Keratinocyte (primary cell): ENCODE measurements at regions not wholly inside any gene's neighbourhood (a gene's known extent, or its start where the extent isn't known, plus 50 kb on each side); places are given as distances from the start of the nearest gene placed in this dataset.
"Not testable (repeated sequence)": the region's sequence is repeated elsewhere in the genome, so short reads cannot be mapped to it uniquely, and the experiment has no call there.

Experiments
- DNase-seq: peaks from one replicate; pipeline ENCODE4 v3.0.0-alpha.2; 2011; ENCODE audit warnings: low read depth, missing footprints, low spot score
- FAIRE-seq: peaks from 2 replicates; lab custom pipeline; 2011; peaks lifted over from hg19 to GRCh38; lab: Jason Lieb, UNC
- H2AFZ ChIP-seq: 2 replicates; pipeline ENCODE4 v1.6.0; 2012; ENCODE audit warnings: low read length, control low read depth, inconsistent platforms; ENCODE audit not compliant: control insufficient read depth
- H3K27ac ChIP-seq: 2 replicates; pipeline ENCODE4 v1.5.1; 2011; ENCODE audit warnings: low read length; ENCODE audit not compliant: control insufficient read depth, insufficient read depth
- H3K27me3 ChIP-seq: 3 replicates; pipeline ENCODE4 v1.6.0; 2011; ENCODE audit warnings: low read length; ENCODE audit not compliant: control insufficient read depth, insufficient read depth; ENCODE audit errors: extremely low read depth
- H3K36me3 ChIP-seq, 2 experiments: 2 replicates in 1 of 2; 3 replicates in 1 of 2; pipeline ENCODE4 v1.5.1; 2011; ENCODE audit warnings: low read length in 2 of 2, mild to moderate bottlenecking in 1 of 2; ENCODE audit not compliant: control insufficient read depth in 2 of 2, insufficient read depth in 2 of 2; ENCODE audit errors: extremely low read depth in 1 of 2
- H3K4me1 ChIP-seq: 3 replicates; pipeline ENCODE4 v1.5.1; 2011; ENCODE audit warnings: low read length; ENCODE audit not compliant: control insufficient read depth, insufficient read depth; ENCODE audit errors: extremely low read depth
- H3K4me2 ChIP-seq: 3 replicates; pipeline ENCODE4 v1.6.0; 2011; ENCODE audit warnings: low read depth, low read length; ENCODE audit not compliant: control insufficient read depth, insufficient read depth; ENCODE audit errors: extremely low read depth
- H3K4me3 ChIP-seq, 3 experiments: fragments of 200-600 bp in 1 of 3; sonication (generic) in 1 of 3; 2 replicates in 2 of 3; 3 replicates in 1 of 3; pipeline ENCODE4 v1.5.1; 2011 to 2016; ENCODE audit warnings: low read length in 3 of 3, mild to moderate bottlenecking in 3 of 3, control low read depth in 2 of 3, inconsistent platforms in 1 of 3, low read depth in 1 of 3, mixed read lengths in 1 of 3, mixed run types in 1 of 3, moderate library complexity in 1 of 3; ENCODE audit not compliant: control insufficient read depth in 2 of 3, insufficient read depth in 2 of 3; ENCODE audit errors: extremely low read depth in 1 of 3
- H3K79me2 ChIP-seq: 2 replicates; pipeline ENCODE4 v1.6.0; 2012; ENCODE audit warnings: low read length; ENCODE audit not compliant: control insufficient read depth, insufficient read depth
- H3K9ac ChIP-seq: 3 replicates; pipeline ENCODE4 v1.6.0; 2011; ENCODE audit warnings: low read length; ENCODE audit not compliant: control insufficient read depth, insufficient read depth; ENCODE audit errors: extremely low read depth
- H3K9me1 ChIP-seq: 3 replicates; pipeline ENCODE4 v1.6.0; 2011; ENCODE audit warnings: low read length; ENCODE audit not compliant: control insufficient read depth, insufficient read depth; ENCODE audit errors: extremely low read depth
- H3K9me3 ChIP-seq: 2 replicates; pipeline ENCODE4 v1.5.1; 2012; ENCODE audit warnings: low read depth, low read length; ENCODE audit not compliant: control insufficient read depth
- H4K20me1 ChIP-seq: 3 replicates; pipeline ENCODE4 v1.6.0; 2011; ENCODE audit warnings: low read length; ENCODE audit not compliant: control insufficient read depth, insufficient read depth; ENCODE audit errors: extremely low read depth
- CTCF ChIP-seq, 3 experiments: IDR thresholded peaks in 1 of 3; conservative IDR thresholded peaks in 1 of 3; optimal IDR thresholded peaks in 1 of 3; 2 replicates in 2 of 3; 3 replicates in 1 of 3; pipeline versions ENCODE3 to v1.5.1; 2011; ENCODE audit warnings: low read length in 3 of 3, mild to moderate bottlenecking in 3 of 3, moderate library complexity in 2 of 3, control low read depth in 1 of 3, inconsistent platforms in 1 of 3; ENCODE audit not compliant: insufficient read depth in 2 of 3; ENCODE audit errors: extremely low read depth in 1 of 3
- EZH2 ChIP-seq: IDR thresholded peaks from one replicate; pipeline ENCODE4 v1.6.1; 2012; ENCODE audit warnings: inconsistent platforms, mild to moderate bottlenecking, low read length, moderate library complexity
- dilution Hi-C: fragments of 300-500 bp; cut with MboI; formaldehyde crosslinking; loops from one replicate; pipeline ENCODE4 v1.7.0; 2020; ENCODE audit warnings: low sequenced_read_pairs; ENCODE audit not compliant: extremely low pct_ligation_motif_present

- no peaks in the 10 kb centered on the region for H3K4me1 ChIP-seq
- H3K27me3 ChIP-seq = no peaks in the 10 kb centered on the region
- H3K9ac ChIP-seq = no peak overlapping the region
- no peaks in the 10 kb centered on the region for H3K36me3 ChIP-seq
- no peaks in the 10 kb centered on the region for H3K9me3 ChIP-seq
- no peak overlapping the region for H2AFZ ChIP-seq
- no peak overlapping the region for H3K4me2 ChIP-seq
- H3K79me2 ChIP-seq = no peaks in the 10 kb centered on the region
- no peaks in the 10 kb centered on the region for H3K9me1 ChIP-seq
- FAIRE-seq (no peak), DNase-seq (no peak)
- dilution Hi-C loops = no loop called here
- no peak overlapping the region for H3K27ac ChIP-seq
- H3K4me3 ChIP-seq = no peak overlapping the region
- H4K20me1 ChIP-seq = no peaks in the 10 kb centered on the region
- TF ChIP-seq EZH2 (no peak), CTCF (optimal IDR thresholded peaks at IDR 0.05 in 1 of 3, IDR thresholded peaks at IDR 0.05 in 1 of 3, conservative IDR thresholded peaks at IDR 0.05 in 1 of 3; ENCODE audit: extremely low read depth in 1 of 3, insufficient read depth in 2 of 3, low read length in 3 of 3) (no peak)
Measured at GRCh38 chr7:20918156-20918555, 131.5 kb upstream of the SP8 start.

- H3K36me3 ChIP-seq, H3K79me2 ChIP-seq, H4K20me1 ChIP-seq, H3K9me1 ChIP-seq, H3K9ac ChIP-seq, H3K4me3 ChIP-seq, H3K9me3 ChIP-seq, H3K4me1 ChIP-seq, H3K27me3 ChIP-seq, H3K27ac ChIP-seq, H3K4me2 ChIP-seq, dilution Hi-C loops, FAIRE-seq, H2AFZ ChIP-seq, DNase-seq: not testable (repeated sequence)
Measured at GRCh38 chr7:20927178-20927577, 140.5 kb upstream of the SP8 start.

- Histone ChIP-seq H3K27ac (no peak overlapping the region), H3K4me2 (no peak overlapping the region), H3K27me3 (no peaks in the 10 kb centered on the region), H4K20me1 (no peaks in the 10 kb centered on the region), H3K79me2 (no peaks in the 10 kb centered on the region), H3K4me3 (no peak overlapping the region), H3K9me3 (no peaks in the 10 kb centered on the region), H2AFZ (no peak overlapping the region), H3K9ac (no peak overlapping the region), H3K36me3 (no peaks in the 10 kb centered on the region), H3K4me1 (no peaks in the 10 kb centered on the region), H3K9me1 (no peaks in the 10 kb centered on the region)
- dilution Hi-C loops = no loop called here
- FAIRE-seq = no peak
- no peak for TF ChIP-seq CTCF (optimal IDR thresholded peaks at IDR 0.05 in 1 of 3, IDR thresholded peaks at IDR 0.05 in 1 of 3, conservative IDR thresholded peaks at IDR 0.05 in 1 of 3; ENCODE audit: extremely low read depth in 1 of 3, insufficient read depth in 2 of 3, low read length in 3 of 3)
- no peak for DNase-seq
Measured at GRCh38 chr7:20927976-20928375, 141.3 kb upstream of the SP8 start.
